ENCODE measurements at regions not wholly inside any gene's neighbourhood (a gene's known extent, or its start where the extent isn't known, plus 50 kb on each side); places are given as distances from the start of the nearest gene placed in this dataset.

GRCh38 chr2:82275599-82275998 lies 1971.0 kb upstream of the LRRTM1 start:
- DNase-seq (ENCODE audit: low spot score in 2 of 2) = no peak
- H3K27me3 ChIP-seq = no peaks in the 10 kb centered on the region
- H3K4me1 ChIP-seq = no peaks in the 10 kb centered on the region
- TF ChIP-seq POLR2AphosphoS5 (IDR thresholded peaks at IDR 0.05) (no peak), POLR2A (IDR thresholded peaks at IDR 0.05) (no peak)
- TF ChIP-seq, protein P1, sequence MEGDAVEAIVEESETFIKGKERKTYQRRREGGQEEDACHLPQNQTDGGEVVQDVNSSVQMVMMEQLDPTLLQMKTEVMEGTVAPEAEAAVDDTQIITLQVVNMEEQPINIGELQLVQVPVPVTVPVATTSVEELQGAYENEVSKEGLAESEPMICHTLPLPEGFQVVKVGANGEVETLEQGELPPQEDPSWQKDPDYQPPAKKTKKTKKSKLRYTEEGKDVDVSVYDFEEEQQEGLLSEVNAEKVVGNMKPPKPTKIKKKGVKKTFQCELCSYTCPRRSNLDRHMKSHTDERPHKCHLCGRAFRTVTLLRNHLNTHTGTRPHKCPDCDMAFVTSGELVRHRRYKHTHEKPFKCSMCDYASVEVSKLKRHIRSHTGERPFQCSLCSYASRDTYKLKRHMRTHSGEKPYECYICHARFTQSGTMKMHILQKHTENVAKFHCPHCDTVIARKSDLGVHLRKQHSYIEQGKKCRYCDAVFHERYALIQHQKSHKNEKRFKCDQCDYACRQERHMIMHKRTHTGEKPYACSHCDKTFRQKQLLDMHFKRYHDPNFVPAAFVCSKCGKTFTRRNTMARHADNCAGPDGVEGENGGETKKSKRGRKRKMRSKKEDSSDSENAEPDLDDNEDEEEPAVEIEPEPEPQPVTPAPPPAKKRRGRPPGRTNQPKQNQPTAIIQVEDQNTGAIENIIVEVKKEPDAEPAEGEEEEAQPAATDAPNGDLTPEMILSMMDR (IDR thresholded peaks at IDR 0.05) = no peak
- no peak overlapping the region for H3K27ac ChIP-seq
- intact Hi-C loops (cut with DNase I; ENCODE audit: low total_unique reads) = no loop called here
- peaks cover 0 to 9% of the 10 kb centered on the region in 2 donors for H3K9me3 ChIP-seq
- H3K36me3 ChIP-seq = no peaks in the 10 kb centered on the region
- no peak overlapping the region for H3K4me3 ChIP-seq

DNA sequence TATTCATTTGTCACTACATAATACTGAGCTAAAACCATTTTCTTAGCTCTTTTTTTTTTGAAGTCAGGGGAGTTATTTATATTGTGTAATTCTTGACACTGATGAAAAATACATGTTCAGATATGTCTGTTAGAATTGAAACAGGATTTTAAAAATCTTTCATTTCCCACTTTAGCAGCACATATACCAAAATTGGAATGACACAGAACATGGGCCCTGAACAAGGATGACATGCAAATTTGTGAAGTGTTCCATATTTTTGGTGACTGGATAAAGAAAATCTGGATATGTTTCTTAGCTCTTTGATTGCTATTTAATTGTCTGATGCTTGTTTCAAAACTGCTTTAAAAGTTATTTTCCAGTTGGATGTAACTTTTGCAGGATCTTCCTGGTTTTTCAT lies 1963.9 kb upstream of the LRRTM1 start:
- Histone ChIP-seq H3K4me1 (no peaks in the 10 kb centered on the region), H3K36me3 (no peaks in the 10 kb centered on the region), H3K9me3 (no peaks in the 10 kb centered on the region), H3K4me3 (no peak overlapping the region), H3K27ac (no peak overlapping the region), H3K27me3 (no peaks in the 10 kb centered on the region)
- DNase-seq (ENCODE audit: low spot score in 2 of 2) = no peak
- intact Hi-C loops (cut with DNase I; ENCODE audit: low total_unique reads) = no loop called here
- TF ChIP-seq POLR2A (IDR thresholded peaks at IDR 0.05) (no peak), POLR2AphosphoS5 (IDR thresholded peaks at IDR 0.05) (no peak)
- TF ChIP-seq, protein P1 (IDR thresholded peaks at IDR 0.05) = no peak

- no peak overlapping the region for H3K4me3 ChIP-seq
- TF ChIP-seq POLR2A (IDR thresholded peaks at IDR 0.05) = no peak
- TF ChIP-seq POLR2AphosphoS5 (IDR thresholded peaks at IDR 0.05) = no peak
- TF ChIP-seq, protein P1 (IDR thresholded peaks at IDR 0.05) = no peak
- intact Hi-C loops (cut with DNase I; ENCODE audit: low total_unique reads) = no loop called here
- no peaks in the 10 kb centered on the region for H3K4me1 ChIP-seq
- H3K27me3 ChIP-seq = no peaks in the 10 kb centered on the region
- no peak overlapping the region for H3K27ac ChIP-seq
- no peaks in the 10 kb centered on the region for H3K36me3 ChIP-seq
- no peaks in the 10 kb centered on the region for H3K9me3 ChIP-seq
- no peak for DNase-seq (ENCODE audit: low spot score in 2 of 2)
Observed at GRCh38 chr2:82260521-82260920, 1956.0 kb upstream of the LRRTM1 start.

- Histone ChIP-seq H3K36me3 (no peaks in the 10 kb centered on the region), H3K27me3 (no peaks in the 10 kb centered on the region), H3K4me3 (no peak overlapping the region), H3K9me3 (no peaks in the 10 kb centered on the region), H3K4me1 (no peaks in the 10 kb centered on the region), H3K27ac (no peak overlapping the region)
- DNase-seq (ENCODE audit: low spot score in 2 of 2) = no peak
- TF ChIP-seq, protein P1 (IDR thresholded peaks at IDR 0.05) = no peak
- TF ChIP-seq POLR2A (IDR thresholded peaks at IDR 0.05) = no peak
- no peak for TF ChIP-seq POLR2AphosphoS5 (IDR thresholded peaks at IDR 0.05)
- intact Hi-C loops (cut with DNase I; ENCODE audit: low total_unique reads) = no loop called here
Observed at GRCh38 chr2:82259551-82259950, 1955.0 kb upstream of the LRRTM1 start.

DNA sequence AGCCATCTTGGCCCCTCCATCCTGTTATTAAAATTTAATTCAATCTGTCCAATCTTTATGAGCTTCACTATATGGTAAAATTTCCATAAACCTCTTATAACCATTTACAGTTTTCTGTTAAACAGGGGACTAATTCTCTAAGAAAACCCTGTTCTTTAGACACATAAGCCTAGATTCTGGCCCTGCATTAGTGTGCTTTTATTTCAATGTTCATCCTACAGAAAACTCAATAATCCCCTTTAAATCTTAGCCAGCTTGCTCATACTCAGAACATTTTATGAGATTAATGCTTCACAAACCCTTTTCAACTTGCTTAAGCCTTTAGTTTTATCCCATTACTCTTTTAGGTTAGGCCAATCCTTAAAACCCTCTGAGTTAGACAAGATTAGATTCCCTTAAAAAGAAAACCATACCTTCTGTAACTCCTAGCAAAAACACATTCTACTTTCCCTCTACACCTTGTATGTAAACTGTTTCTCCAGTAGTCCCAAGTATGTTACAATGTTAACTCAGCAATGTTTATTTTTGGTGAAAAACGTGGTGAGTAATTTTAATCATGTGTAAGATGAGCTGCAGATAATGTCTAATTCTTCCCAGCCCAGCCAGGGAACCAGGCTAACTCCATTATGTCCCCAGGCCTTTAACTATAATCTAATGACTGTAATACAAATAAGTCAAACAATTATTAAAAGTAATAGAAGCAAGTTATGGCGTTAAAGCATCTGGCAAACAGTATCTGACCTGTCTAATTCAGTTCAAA lies 1953.4 kb upstream of the LRRTM1 start:
- Histone ChIP-seq H3K27me3 (no peaks in the 10 kb centered on the region), H3K4me1 (no peaks in the 10 kb centered on the region), H3K27ac (no peak overlapping the region), H3K9me3 (no peaks in the 10 kb centered on the region), H3K36me3 (no peaks in the 10 kb centered on the region), H3K4me3 (no peak overlapping the region)
- DNase-seq (ENCODE audit: low spot score in 2 of 2) = no peak
- intact Hi-C loops (cut with DNase I; ENCODE audit: low total_unique reads) = no loop called here
- TF ChIP-seq, protein P1 (IDR thresholded peaks at IDR 0.05) = no peak
- TF ChIP-seq POLR2A (IDR thresholded peaks at IDR 0.05) (no peak), POLR2AphosphoS5 (IDR thresholded peaks at IDR 0.05) (no peak)

All from breast epithelium (tissue), 4 donors.